ENCODE measurements at regions not wholly inside any gene's neighbourhood (a gene's known extent, or its start where the extent isn't known, plus 50 kb on each side); places are given as distances from the start of the nearest gene placed in this dataset.

DNA sequence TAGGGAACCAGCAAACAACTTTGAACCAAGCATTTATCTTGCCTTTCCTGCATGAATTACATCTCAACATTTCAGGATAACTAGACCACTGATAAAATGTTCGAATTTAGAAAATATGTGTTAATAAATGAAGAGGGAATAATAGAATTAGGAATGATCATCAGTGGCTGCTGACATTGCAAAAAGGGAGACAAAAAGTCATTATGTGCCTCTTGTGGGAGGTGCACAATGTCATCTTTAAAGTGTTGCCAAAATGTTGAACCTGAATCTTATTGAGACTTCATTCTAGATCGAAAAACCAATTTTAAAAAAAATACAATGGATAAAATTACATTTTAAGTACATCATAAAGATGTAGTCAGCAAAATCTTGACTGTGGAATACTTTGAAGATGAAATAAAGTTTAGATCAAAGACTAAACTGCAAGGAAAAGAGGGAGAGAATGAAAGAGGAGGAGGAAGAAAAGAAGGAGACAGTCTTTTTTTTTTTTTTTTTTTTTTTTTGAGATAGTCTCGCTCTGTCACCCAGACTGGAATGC is 299.3 kb downstream of the FBXW7 start:
- H3K36me3 ChIP-seq (ENCODE audit: control insufficient read depth in 1 of 2, insufficient read depth in 2 of 2, low read length in 2 of 2): no peaks in the 10 kb centered on the region
- H3K9ac ChIP-seq (ENCODE audit: low read depth in 1 of 2, low read length in 2 of 2): no peak overlapping the region
- H3K4me1 ChIP-seq (ENCODE audit: control insufficient read depth in 1 of 2, insufficient read depth in 2 of 2, low read length in 2 of 2): no peaks in the 10 kb centered on the region
- no peak overlapping the region for H3K4me3 ChIP-seq (ENCODE audit: low read depth in 1 of 2, low read length in 2 of 2)
- no peaks in the 10 kb centered on the region for H3K27me3 ChIP-seq (ENCODE audit: control insufficient read depth in 1 of 2, insufficient read depth in 2 of 2, low read length in 2 of 2)
- no peaks in the 10 kb centered on the region for H3K9me3 ChIP-seq (ENCODE audit: control insufficient read depth in 1 of 2, low read length in 2 of 2)
- no peak overlapping the region for H3K27ac ChIP-seq (ENCODE audit: low read depth, low read length)

DNA sequence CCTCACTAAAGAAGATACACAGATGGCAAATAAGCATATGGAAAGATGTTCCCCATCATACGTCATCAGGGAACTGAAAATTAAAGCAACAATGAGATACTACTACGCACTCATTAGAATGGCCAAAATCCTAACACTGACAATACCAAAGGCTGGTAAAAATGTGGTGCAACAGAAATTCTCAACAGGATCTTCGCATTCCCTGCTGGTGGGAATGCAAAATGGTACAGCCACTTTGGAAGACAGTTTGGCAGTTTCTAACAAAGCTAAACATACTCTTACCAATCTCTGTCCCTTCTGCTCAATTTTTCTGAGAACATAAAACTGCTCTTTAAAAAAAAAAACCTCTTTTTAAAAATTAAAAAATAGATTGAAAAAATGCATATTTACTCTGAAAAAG is 300.2 kb downstream of the FBXW7 start:
- no peaks in the 10 kb centered on the region for H3K4me1 ChIP-seq (ENCODE audit: control insufficient read depth in 1 of 2, insufficient read depth in 2 of 2, low read length in 2 of 2)
- no peaks in the 10 kb centered on the region for H3K36me3 ChIP-seq (ENCODE audit: control insufficient read depth in 1 of 2, insufficient read depth in 2 of 2, low read length in 2 of 2)
- H3K27ac ChIP-seq (ENCODE audit: low read depth, low read length): no peak overlapping the region
- no peaks in the 10 kb centered on the region for H3K27me3 ChIP-seq (ENCODE audit: control insufficient read depth in 1 of 2, insufficient read depth in 2 of 2, low read length in 2 of 2)
- H3K9ac ChIP-seq (ENCODE audit: low read depth in 1 of 2, low read length in 2 of 2): no peak overlapping the region
- H3K4me3 ChIP-seq (ENCODE audit: low read depth in 1 of 2, low read length in 2 of 2): no peak overlapping the region
- no peaks in the 10 kb centered on the region for H3K9me3 ChIP-seq (ENCODE audit: control insufficient read depth in 1 of 2, low read length in 2 of 2)

DNA sequence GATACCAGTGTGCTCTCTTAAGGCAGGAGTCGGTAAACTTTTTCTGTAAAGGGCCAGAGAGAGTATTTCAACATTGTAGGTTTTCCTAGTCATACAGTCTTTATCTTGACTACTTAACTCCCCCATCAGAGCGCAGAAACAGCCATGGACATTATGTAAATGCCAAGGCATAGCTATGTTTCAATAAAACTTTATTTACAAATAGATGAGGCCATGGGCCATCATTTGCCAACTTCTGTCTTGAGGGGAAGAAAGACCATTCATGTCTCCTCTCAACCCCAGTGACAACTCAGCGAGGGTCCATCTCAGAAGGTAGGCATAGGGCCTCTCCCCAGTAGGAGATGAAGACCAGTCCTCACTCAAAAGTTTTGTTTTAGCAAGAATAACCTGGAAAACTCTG is 301.3 kb downstream of the FBXW7 start:
- H3K27ac ChIP-seq (ENCODE audit: low read depth, low read length): no peak overlapping the region
- no peaks in the 10 kb centered on the region for H3K27me3 ChIP-seq (ENCODE audit: control insufficient read depth in 1 of 2, insufficient read depth in 2 of 2, low read length in 2 of 2)
- H3K36me3 ChIP-seq (ENCODE audit: control insufficient read depth in 1 of 2, insufficient read depth in 2 of 2, low read length in 2 of 2): no peaks in the 10 kb centered on the region
- H3K9ac ChIP-seq (ENCODE audit: low read depth in 1 of 2, low read length in 2 of 2): no peak overlapping the region
- H3K4me3 ChIP-seq (ENCODE audit: low read depth in 1 of 2, low read length in 2 of 2): no peak overlapping the region
- no peaks in the 10 kb centered on the region for H3K4me1 ChIP-seq (ENCODE audit: control insufficient read depth in 1 of 2, insufficient read depth in 2 of 2, low read length in 2 of 2)
- no peaks in the 10 kb centered on the region for H3K9me3 ChIP-seq (ENCODE audit: control insufficient read depth in 1 of 2, low read length in 2 of 2)

DNA sequence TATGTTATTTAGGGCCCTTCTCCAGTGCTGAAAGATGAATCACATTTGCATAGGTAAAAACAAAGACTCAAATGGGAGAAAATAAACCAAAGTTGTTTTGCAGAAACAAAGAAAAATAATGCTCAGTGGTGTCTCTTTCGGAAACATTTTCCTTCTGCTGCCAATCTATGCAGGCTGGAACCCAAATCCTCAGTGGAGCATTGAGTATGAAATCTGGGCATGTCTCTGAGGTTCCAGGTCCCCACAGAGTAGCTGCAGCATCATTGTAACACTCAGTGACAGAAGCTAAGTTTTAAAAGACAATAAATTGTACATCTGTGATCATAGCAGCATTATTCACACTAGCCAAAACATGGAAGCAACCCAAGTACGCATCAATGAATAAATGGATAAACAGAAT is 303.6 kb downstream of the FBXW7 start:
- Histone ChIP-seq H3K9ac (ENCODE audit: low read depth in 1 of 2, low read length in 2 of 2) (no peak overlapping the region), H3K4me1 (ENCODE audit: control insufficient read depth in 1 of 2, insufficient read depth in 2 of 2, low read length in 2 of 2) (no peaks in the 10 kb centered on the region), H3K4me3 (ENCODE audit: low read depth in 1 of 2, low read length in 2 of 2) (no peak overlapping the region), H3K36me3 (ENCODE audit: control insufficient read depth in 1 of 2, insufficient read depth in 2 of 2, low read length in 2 of 2) (no peaks in the 10 kb centered on the region), H3K27ac (ENCODE audit: low read depth, low read length) (no peak overlapping the region), H3K27me3 (ENCODE audit: control insufficient read depth in 1 of 2, insufficient read depth in 2 of 2, low read length in 2 of 2) (no peaks in the 10 kb centered on the region), H3K9me3 (ENCODE audit: control insufficient read depth in 1 of 2, low read length in 2 of 2) (no peaks in the 10 kb centered on the region)

DNA sequence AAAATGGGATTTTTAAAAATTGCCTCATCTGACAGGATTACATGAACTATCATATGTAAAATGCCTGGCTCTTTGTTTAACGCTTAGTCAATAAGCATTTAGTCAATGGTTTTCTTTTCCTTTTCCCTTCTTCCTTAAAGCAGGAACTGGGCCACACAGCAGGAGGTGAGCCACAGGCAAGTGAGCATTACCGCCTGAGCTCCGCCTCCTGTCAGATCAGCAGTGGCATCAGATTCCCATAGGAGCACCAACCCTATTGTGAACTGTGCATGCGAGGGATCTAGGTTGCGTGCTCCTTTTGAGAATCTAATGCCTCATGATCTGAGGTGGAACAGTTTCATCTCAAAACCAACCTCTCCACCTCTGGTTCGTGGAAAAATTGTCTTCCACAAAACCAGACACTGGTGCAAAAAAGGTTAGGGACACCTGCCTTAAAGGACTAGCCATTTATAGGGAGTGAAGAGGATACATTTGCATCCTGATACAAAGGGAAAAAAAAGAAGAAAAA is 306.1 kb downstream of the FBXW7 start:
- Histone ChIP-seq H3K4me3 (ENCODE audit: low read depth in 1 of 2, low read length in 2 of 2) (no peak overlapping the region), H3K4me1 (ENCODE audit: control insufficient read depth in 1 of 2, insufficient read depth in 2 of 2, low read length in 2 of 2) (no peaks in the 10 kb centered on the region), H3K27me3 (ENCODE audit: control insufficient read depth in 1 of 2, insufficient read depth in 2 of 2, low read length in 2 of 2) (no peaks in the 10 kb centered on the region), H3K9ac (ENCODE audit: low read depth in 1 of 2, low read length in 2 of 2) (no peak overlapping the region), H3K27ac (ENCODE audit: low read depth, low read length) (no peak overlapping the region), H3K9me3 (ENCODE audit: control insufficient read depth in 1 of 2, low read length in 2 of 2) (no peaks in the 10 kb centered on the region), H3K36me3 (ENCODE audit: control insufficient read depth in 1 of 2, insufficient read depth in 2 of 2, low read length in 2 of 2) (no peaks in the 10 kb centered on the region)

DNA sequence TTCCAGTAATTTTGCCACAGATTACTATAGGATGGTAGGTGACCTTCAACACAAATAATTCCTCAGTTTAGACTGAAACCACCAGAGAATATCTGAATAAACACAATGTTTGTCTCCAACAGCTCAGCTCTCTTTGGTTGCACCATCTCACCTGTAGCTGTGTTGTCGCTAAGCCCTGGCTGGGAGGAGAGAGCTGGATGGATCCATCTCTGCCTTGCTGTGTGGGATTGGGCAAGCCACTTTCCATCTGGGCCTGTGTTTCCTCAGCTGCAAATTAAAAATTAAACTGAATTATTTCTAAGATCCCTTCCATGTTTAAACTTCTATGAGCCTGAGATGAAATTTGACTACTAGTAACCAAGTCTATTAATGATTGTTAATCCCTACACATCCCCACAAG is 310.2 kb downstream of the FBXW7 start:
- Histone ChIP-seq H3K4me3 (ENCODE audit: low read depth in 1 of 2, low read length in 2 of 2) (no peak overlapping the region), H3K36me3 (ENCODE audit: control insufficient read depth in 1 of 2, insufficient read depth in 2 of 2, low read length in 2 of 2) (no peaks in the 10 kb centered on the region), H3K4me1 (ENCODE audit: control insufficient read depth in 1 of 2, insufficient read depth in 2 of 2, low read length in 2 of 2) (no peaks in the 10 kb centered on the region), H3K27me3 (ENCODE audit: control insufficient read depth in 1 of 2, insufficient read depth in 2 of 2, low read length in 2 of 2) (no peaks in the 10 kb centered on the region), H3K27ac (ENCODE audit: low read depth, low read length) (no peak overlapping the region), H3K9ac (ENCODE audit: low read depth in 1 of 2, low read length in 2 of 2) (no peak overlapping the region), H3K9me3 (ENCODE audit: control insufficient read depth in 1 of 2, low read length in 2 of 2) (no peaks in the 10 kb centered on the region)

DNA sequence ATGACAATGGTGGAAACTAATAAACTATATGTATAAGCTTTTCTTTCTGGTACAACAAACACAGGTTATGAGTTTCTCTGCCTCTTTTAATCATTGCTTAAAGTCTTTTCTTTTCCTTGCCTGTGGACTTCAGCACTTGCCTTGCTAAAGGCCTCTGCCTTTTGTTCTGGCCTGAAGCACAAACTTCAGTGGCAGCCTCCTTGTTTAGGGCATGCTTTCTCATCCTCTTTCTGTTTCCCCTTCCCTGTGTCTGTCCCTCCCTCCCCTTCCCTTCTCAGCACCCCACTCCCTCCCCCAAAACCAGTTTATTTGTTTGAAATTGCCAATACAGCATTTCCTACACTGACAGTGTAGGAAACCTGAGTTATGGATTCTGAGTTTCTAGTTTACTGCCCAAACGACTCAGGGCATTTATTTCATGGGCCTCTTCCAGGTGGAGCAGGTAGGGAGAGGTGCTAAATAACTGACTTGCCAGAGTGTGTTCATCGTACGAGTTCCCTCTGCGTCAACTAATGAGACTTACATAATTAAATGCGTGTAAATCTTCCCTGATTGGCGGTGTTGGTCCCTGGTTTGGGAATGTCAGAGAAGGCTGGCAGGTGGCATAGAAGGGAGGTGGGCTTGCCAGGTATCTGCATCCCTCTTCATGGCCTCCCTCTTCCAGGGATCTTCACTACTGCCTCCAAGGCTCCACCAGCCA is 311.0 kb downstream of the FBXW7 start:
- H3K36me3 ChIP-seq (ENCODE audit: control insufficient read depth in 1 of 2, insufficient read depth in 2 of 2, low read length in 2 of 2): no peaks in the 10 kb centered on the region
- no peaks in the 10 kb centered on the region for H3K27me3 ChIP-seq (ENCODE audit: control insufficient read depth in 1 of 2, insufficient read depth in 2 of 2, low read length in 2 of 2)
- no peaks in the 10 kb centered on the region for H3K4me1 ChIP-seq (ENCODE audit: control insufficient read depth in 1 of 2, insufficient read depth in 2 of 2, low read length in 2 of 2)
- H3K9me3 ChIP-seq (ENCODE audit: control insufficient read depth in 1 of 2, low read length in 2 of 2): no peaks in the 10 kb centered on the region
- H3K9ac ChIP-seq (ENCODE audit: low read depth in 1 of 2, low read length in 2 of 2): no peak overlapping the region
- H3K27ac ChIP-seq (ENCODE audit: low read depth, low read length): no peak overlapping the region
- H3K4me3 ChIP-seq (ENCODE audit: low read depth in 1 of 2, low read length in 2 of 2): no peak overlapping the region

DNA sequence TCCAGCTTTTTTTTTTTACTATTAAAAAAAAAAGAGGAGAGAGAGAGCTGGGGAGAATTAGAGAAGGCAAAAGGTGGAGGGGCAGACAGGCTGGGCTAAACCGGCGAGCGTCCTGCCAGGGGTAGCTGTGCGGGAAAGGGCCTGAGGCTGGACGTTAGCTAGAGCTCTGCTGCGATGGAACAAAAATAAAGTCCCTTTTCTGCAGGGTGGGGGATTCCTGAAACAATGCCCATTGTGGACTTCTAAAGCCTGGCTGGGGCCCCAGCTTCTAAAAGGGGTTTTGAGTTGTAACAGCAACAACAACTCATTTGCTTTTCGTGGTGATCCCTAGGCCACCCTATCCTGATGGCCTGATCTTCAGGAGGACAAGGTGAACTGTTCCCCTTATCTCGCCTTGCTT is 311.7 kb downstream of the FBXW7 start:
- no peak overlapping the region for H3K9ac ChIP-seq (ENCODE audit: low read depth in 1 of 2, low read length in 2 of 2)
- H3K9me3 ChIP-seq (ENCODE audit: control insufficient read depth in 1 of 2, low read length in 2 of 2): no peaks in the 10 kb centered on the region
- H3K4me3 ChIP-seq (ENCODE audit: low read depth in 1 of 2, low read length in 2 of 2): no peak overlapping the region
- no peaks in the 10 kb centered on the region for H3K36me3 ChIP-seq (ENCODE audit: control insufficient read depth in 1 of 2, insufficient read depth in 2 of 2, low read length in 2 of 2)
- H3K27ac ChIP-seq (ENCODE audit: low read depth, low read length): no peak overlapping the region
- H3K4me1 ChIP-seq (ENCODE audit: control insufficient read depth in 1 of 2, insufficient read depth in 2 of 2, low read length in 2 of 2): no peaks in the 10 kb centered on the region
- no peaks in the 10 kb centered on the region for H3K27me3 ChIP-seq (ENCODE audit: control insufficient read depth in 1 of 2, insufficient read depth in 2 of 2, low read length in 2 of 2)

DNA sequence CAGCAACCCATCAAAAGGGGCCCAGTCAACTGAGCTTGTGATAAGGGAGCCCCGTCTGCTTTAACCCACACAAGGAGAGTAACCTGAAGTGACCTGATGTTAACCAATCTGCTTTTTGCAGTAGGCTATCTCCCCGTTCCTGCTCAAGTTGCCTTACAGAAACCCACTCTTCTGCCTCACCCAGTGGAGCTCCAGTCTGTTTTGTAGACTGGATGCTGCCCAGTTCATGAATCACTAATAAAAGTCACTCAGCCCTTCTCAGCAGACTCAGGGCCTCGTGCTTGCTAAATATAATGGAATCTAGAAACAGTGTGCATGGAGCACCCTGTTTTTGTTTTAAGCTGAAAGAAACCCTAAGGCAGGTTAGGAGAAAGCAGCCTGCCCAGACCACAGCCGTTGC is 312.3 kb downstream of the FBXW7 start:
- Histone ChIP-seq H3K4me3 (ENCODE audit: low read depth in 1 of 2, low read length in 2 of 2) (no peak overlapping the region), H3K4me1 (ENCODE audit: control insufficient read depth in 1 of 2, insufficient read depth in 2 of 2, low read length in 2 of 2) (no peaks in the 10 kb centered on the region), H3K27me3 (ENCODE audit: control insufficient read depth in 1 of 2, insufficient read depth in 2 of 2, low read length in 2 of 2) (no peaks in the 10 kb centered on the region), H3K36me3 (ENCODE audit: control insufficient read depth in 1 of 2, insufficient read depth in 2 of 2, low read length in 2 of 2) (no peaks in the 10 kb centered on the region), H3K27ac (ENCODE audit: low read depth, low read length) (no peak overlapping the region), H3K9me3 (ENCODE audit: control insufficient read depth in 1 of 2, low read length in 2 of 2) (no peaks in the 10 kb centered on the region), H3K9ac (ENCODE audit: low read depth in 1 of 2, low read length in 2 of 2) (no peak overlapping the region)

DNA sequence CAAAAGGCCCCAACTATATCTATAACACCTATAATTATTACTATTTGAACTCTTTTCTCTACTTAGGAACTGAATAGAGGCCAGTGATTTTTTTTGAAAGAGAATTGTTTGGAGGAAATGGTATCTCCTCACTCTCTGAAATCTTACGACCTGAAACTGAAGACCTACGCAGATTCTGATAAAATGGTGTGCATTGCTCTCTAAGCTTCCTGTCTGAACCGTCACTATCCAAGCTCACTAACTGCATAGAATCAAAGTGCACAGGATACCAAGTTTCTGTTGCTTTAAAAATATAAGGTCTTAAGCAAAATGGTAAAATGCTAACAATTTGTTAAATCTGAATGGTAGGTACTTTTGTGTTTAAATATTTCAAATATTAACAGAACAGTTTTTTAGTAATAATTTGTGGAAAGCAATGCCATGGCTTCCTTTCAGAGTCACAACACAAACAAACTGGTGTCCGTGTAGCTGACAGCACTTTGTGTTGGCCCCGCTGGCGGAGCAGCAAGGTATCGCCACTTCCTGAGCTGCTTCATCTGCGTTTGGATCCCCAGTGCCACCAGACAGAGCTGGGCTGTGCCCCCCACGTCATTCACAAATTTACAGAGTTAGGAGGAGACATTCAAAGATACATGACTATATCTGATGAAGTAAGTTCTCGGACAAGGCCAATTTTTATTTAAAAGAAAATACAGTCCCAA is 313.9 kb downstream of the FBXW7 start:
- H3K9ac ChIP-seq (ENCODE audit: low read depth in 1 of 2, low read length in 2 of 2): no peak overlapping the region
- H3K36me3 ChIP-seq (ENCODE audit: control insufficient read depth in 1 of 2, insufficient read depth in 2 of 2, low read length in 2 of 2): no peaks in the 10 kb centered on the region
- H3K27me3 ChIP-seq (ENCODE audit: control insufficient read depth in 1 of 2, insufficient read depth in 2 of 2, low read length in 2 of 2): no peaks in the 10 kb centered on the region
- H3K27ac ChIP-seq (ENCODE audit: low read depth, low read length): no peak overlapping the region
- H3K4me1 ChIP-seq (ENCODE audit: control insufficient read depth in 1 of 2, insufficient read depth in 2 of 2, low read length in 2 of 2): no peaks in the 10 kb centered on the region
- no peak overlapping the region for H3K4me3 ChIP-seq (ENCODE audit: low read depth in 1 of 2, low read length in 2 of 2)
- H3K9me3 ChIP-seq (ENCODE audit: control insufficient read depth in 1 of 2, low read length in 2 of 2): no peaks in the 10 kb centered on the region

Data from duodenal mucosa (tissue), 2 donors.